ENCODE measurements at regions not wholly inside any gene's neighbourhood (a gene's known extent, or its start where the extent isn't known, plus 50 kb on each side); places are given as distances from the start of the nearest gene placed in this dataset.
"Not testable (repeated sequence)": the region's sequence is repeated elsewhere in the genome, so short reads cannot be mapped to it uniquely, and the experiment has no call there.

DNA sequence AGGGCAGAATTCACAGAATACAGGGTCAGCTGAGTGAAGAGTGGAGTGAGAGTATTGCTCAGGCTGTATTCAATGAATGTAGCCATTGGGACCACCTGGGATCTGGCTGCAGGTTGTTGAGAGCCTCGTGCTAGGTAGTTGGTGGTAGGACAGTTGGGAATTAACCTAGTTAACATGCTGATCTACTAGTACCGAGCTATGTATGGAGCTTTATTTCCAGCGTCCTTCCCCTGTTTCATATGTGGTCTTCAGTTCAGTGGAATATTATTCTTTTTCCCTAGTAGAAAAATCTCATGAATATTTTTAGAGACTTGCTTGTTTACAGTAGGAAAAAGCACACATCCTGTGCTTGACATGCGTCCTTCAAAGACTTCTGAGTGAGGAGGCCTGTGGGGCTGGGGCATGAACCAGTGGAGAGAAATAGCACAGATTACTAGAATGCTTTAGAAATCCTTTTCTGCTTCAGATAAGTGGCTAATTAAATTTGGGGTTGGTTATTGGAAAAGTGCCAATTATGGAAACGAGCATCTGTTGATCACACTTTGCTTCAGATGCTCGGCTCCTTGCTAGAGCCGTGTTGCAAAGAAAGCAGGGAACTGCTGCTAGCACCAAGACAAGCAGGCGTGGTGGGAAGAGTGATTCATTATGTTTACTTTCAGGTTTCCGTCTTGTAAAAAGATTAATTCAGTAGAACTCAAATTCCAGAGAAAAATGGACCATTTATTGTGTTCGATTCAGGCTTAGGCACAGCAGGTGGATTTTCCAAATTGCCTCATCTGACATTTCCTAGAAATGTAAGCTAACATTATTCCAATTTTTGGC is 53.6 kb downstream of the ARF6 start:
- peak; percentile 70 for DNase-seq (ENCODE audit: low read depth)

- no peak for DNase-seq (ENCODE audit: low read depth)
Measured at GRCh38 chr14:49947506-49947905, 54.6 kb downstream of the ARF6 start.

- peak; percentile 23 for DNase-seq (ENCODE audit: low read depth)
Measured at GRCh38 chr14:49950275-49951228, 57.7 kb downstream of the ARF6 start.

- DNase-seq (ENCODE audit: low read depth), result no peak
Measured at GRCh38 chr14:49951229-49951607, 58.3 kb downstream of the ARF6 start.

DNA sequence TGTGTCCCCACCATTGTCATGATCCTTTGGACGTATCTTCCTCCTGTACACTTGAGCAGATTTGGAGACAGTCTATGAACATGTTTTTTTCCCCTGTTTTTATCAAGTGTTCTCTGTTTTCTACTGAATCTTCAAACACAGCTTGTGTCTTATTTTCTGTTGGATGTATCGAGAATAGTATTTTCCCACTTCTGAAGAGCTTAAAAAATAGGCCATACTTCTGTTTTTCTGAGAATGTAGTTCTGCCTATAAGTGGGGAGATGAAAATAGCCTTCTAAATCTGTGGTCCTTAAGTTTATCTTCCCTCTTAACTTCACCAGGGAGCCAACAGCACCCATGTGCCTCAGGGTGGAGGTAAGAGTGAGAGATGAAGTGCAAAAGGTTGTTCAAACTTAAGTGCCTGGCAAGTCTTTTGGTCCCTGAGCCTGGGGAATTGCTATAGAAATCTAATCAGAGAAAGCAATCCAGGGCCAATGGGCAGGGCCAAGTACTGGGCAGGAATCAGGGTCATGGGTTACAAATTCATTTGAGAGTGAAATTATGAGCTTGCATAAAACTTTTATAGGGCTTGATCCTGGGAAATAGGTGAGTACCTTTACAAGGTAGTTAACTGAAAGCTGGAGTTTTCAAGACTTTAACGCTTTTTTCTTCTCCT is 58.9 kb downstream of the ARF6 start:
- no peak for DNase-seq (ENCODE audit: low read depth)

- DNase-seq (ENCODE audit: low read depth), result no peak
Measured at GRCh38 chr14:49953196-49953595, 60.3 kb downstream of the ARF6 start.

DNA sequence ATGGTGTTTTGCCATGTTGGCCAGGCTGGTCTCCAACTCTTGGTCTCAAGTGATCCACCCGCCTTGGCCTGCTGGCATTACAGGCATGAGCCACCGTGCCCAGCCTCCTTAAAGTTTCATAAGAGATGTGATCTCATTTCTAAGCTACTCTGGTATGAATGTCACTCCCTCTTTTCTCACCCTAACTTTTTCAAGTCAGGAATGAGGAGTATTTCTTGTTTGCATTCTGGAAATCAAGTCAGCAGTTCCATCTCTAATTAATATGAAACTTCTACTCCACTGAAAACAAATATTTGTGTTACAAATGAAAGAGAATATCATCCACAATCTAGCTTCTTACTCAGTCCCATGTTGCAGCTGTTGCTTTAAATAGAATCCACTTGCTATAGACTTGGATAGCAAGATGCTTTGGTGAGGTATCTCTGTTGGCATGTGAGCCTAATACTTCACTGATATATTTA is 61.3 kb downstream of the ARF6 start:
- peak; percentile 37 for DNase-seq (ENCODE audit: low read depth)

GRCh38 chr14:49955024-49955423 is 62.1 kb downstream of the ARF6 start:
- no peak for DNase-seq (ENCODE audit: low read depth)

DNA sequence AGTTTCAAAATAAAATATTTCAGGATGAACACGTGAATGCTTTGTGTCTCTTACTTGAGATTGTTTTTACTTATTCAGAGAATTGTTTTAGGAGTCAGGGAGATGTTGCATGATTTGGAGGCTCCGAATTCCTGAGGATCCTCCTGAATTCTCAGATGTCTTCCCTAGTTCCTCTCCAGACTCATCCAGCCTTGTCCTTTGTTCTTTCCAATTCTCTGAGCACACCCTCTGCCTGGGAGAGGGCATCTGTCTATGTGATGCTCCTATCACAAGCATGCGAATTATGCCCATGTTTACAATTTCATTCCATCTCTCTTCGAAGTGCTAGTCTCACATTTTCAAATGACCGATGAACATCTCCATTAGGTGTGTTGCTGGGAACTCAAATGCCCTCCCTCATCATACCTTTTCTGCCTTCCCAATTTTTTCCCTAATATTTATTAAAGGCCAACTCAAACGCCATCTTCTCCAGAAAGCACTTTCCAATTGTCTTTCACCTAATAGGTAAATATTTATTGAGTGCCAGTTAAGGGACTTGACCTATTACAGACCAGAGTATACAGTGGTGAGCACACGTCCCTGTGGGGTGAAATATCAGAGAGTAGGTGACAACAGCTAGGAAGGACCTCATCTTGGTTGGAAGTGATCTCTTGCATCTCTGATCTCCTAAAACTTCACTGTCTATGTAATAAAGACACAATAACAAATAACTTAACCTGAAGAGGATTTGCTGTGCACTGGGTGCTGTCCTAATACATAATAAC is 64.4 kb downstream of the ARF6 start:
- no peak for DNase-seq (ENCODE audit: low read depth)

- DNase-seq (ENCODE audit: low read depth), result no peak
Measured at GRCh38 chr14:49959822-49960408, 67.0 kb downstream of the ARF6 start.

DNA sequence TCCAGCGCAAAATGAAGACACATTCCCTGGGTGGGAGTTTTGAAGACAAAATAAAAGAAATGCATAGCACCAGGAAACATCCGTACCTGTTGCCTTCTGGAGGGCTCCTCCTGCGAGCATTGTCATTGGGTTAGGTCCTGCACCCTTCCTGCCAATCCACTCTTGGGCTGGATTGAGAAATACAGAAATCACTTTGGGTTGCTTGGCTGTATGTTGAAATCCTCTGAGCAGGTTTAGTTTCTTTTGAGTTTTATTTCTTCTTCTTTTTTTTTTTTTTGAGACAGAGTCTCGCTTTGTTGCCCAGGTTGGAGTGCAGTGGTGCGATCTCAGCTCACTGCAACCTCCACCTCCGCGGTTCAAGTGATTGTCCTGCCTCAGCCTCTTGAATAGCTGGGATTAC is 67.6 kb downstream of the ARF6 start:
- no peak for DNase-seq (ENCODE audit: low read depth)

- DNase-seq (ENCODE audit: low read depth), result no peak
Measured at GRCh38 chr14:49961270-49962222, 68.7 kb downstream of the ARF6 start.

- DNase-seq (ENCODE audit: low read depth), result no peak
Measured at GRCh38 chr14:49962621-49963020, 69.7 kb downstream of the ARF6 start.

- DNase-seq (ENCODE audit: low read depth), result not testable (repeated sequence)
Measured at GRCh38 chr14:49965068-49965651, 72.3 kb downstream of the ARF6 start.

DNA sequence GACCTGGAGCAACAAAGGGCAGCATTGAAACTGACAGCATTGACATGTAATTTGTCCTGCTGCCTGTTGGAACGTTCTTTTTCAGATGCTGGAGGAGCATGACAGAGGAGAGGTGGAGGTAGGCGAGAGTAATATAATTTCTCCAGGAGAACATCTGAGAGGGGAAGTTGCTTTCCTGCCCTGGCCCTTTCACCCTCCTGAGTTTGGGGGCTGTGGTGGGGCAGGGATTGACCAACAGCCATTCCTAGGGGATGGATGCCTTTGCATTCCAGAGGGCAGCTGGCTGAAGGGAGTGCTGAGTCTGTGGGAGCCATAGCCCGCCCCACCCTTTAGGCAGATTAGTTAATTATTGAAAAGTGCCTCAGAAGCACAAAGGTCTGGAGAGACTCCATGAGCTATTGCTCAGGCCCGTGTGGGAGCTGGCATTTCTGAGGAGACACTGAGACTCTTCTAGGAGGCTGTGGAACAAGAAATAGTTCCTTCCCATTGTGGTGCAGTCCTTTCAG is 73.5 kb downstream of the ARF6 start:
- peak; percentile 61 for DNase-seq (ENCODE audit: low read depth)

- no peak for DNase-seq (ENCODE audit: low read depth)
Measured at GRCh38 chr14:49966971-49967630, 74.2 kb downstream of the ARF6 start.

GRCh38 chr14:49969961-49970360 is 77.1 kb downstream of the ARF6 start:
- no peak for DNase-seq (ENCODE audit: low read depth)

GRCh38 chr14:49970474-49971147 is 77.7 kb downstream of the ARF6 start:
- DNase-seq (ENCODE audit: low read depth), result no peak

All from LHCN-M2 (cell line).